Stomach (tissue), 4 donors: ENCODE measurements at regions not wholly inside any gene's neighbourhood (a gene's known extent, or its start where the extent isn't known, plus 50 kb on each side); places are given as distances from the start of the nearest gene placed in this dataset.

Experiments used
- EP300 ChIP-seq: sonication (generic); formaldehyde crosslinking; IDR thresholded peaks from one replicate; pipeline ENCODE4 v1.6.1; 2017; ENCODE audit warnings: antibody characterized with exemption
- POLR2A ChIP-seq, 4 donors: fragments of 450-650 bp; IDR thresholded peaks; one replicate each; pipeline ENCODE4 v1.6.1; 2016; ENCODE audit warnings: antibody characterized with exemption in 4 of 4, control low read depth in 2 of 4, mild to moderate bottlenecking in 1 of 4, moderate library complexity in 1 of 4

DNA sequence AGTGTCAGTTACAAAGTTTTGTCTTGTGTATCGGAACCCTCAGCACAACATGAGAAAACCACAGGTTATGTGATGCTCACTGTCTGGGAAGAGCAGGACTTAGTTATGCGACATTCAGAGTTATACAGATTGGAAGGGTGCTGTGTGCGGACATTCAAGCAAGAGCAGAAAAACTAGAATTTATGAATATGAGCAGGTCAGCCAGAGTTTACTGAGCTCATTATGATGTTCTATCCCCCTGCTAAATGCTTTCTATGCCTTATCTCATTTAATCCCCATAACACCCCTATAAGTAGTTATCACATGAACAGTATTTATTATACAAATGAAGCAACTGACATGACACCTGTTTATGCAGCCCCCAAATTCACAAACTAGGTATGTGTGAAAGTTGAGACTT, 1083.2 kb downstream of the FLRT2 start:
- TF ChIP-seq POLR2A (IDR thresholded peaks at IDR 0.05) (no peak), EP300 (no peak)
